WTC11 (cell line): ENCODE measurements at regions not wholly inside any gene's neighbourhood (a gene's known extent, or its start where the extent isn't known, plus 50 kb on each side); places are given as distances from the start of the nearest gene placed in this dataset.

ENCODE experiments used
- ATAC-seq: fragments of 200-7000 bp; cut with Tn5 transposase; 2 replicates; pipeline ENCODE4 v1.10.0; 2021; ENCODE audit warnings: mild to moderate bottlenecking, moderate library complexity
- CTCF ChIA-PET: fragments of 300-600 bp; sonication (Branson Sonifier 250); formaldehyde crosslinking; loops from one replicate; lab custom pipeline; 2021; ENCODE audit warnings: antibody characterized with exemption; lab: Charles Lee
- POLR2A ChIA-PET: fragments of 350-600 bp; sonication (Branson Sonifier 250); formaldehyde crosslinking; loops from one replicate; lab custom pipeline; 2021; ENCODE audit warnings: antibody characterized with exemption; lab: Charles Lee
- DNase-seq: peaks from one replicate; pipeline ENCODE4 v3.0.0; 2021; ENCODE audit warnings: low spot score
- H3K27ac Mint-ChIP-seq: 2 replicates; pipeline ENCODE4 v1.8.0; 2021; ENCODE audit warnings: mixed read lengths
- H3K27me3 Mint-ChIP-seq: 2 replicates; pipeline ENCODE4 v1.8.0; 2021; ENCODE audit warnings: low read depth, mild to moderate bottlenecking, moderate library complexity, mixed read lengths
- H3K36me3 Mint-ChIP-seq: 2 replicates; pipeline ENCODE4 v1.8.0; 2021; ENCODE audit warnings: mixed read lengths
- H3K4me1 Mint-ChIP-seq: 2 replicates; pipeline ENCODE4 v1.8.0; 2022; ENCODE audit warnings: mixed read lengths
- H3K4me3 Mint-ChIP-seq: 2 replicates; pipeline ENCODE4 v1.8.0; 2021; ENCODE audit warnings: mild to moderate bottlenecking, moderate library complexity, mixed read lengths
- H3K9me3 Mint-ChIP-seq: 2 replicates; pipeline ENCODE4 v1.8.0; 2021; ENCODE audit warnings: mixed read lengths
- AFF4 ChIP-seq: sonication (generic); formaldehyde crosslinking; IDR thresholded peaks from 2 replicates; pipeline ENCODE4 v1.8.1; 2023; ENCODE audit warnings: mild to moderate bottlenecking, missing genetic modification reagents, borderline replicate concordance
- ATF2 ChIP-seq: sonication (generic); formaldehyde crosslinking; IDR thresholded peaks from 2 replicates; pipeline ENCODE4 v1.8.1; 2022; ENCODE audit warnings: low read depth, missing genetic modification reagents, borderline replicate concordance
- CDX4 ChIP-seq: fragments of 250-450 bp; sonication (Bioruptor Pico); IDR thresholded peaks from 2 replicates; pipeline ENCODE4 v1.9.0; 2021; ENCODE audit warnings: moderate library complexity, mild to moderate bottlenecking, inconsistent platforms, borderline replicate concordance
- E2F4 ChIP-seq: sonication (generic); formaldehyde crosslinking; IDR thresholded peaks from 2 replicates; pipeline ENCODE4 v1.8.1; 2022; ENCODE audit warnings: low read depth, mild to moderate bottlenecking, moderate library complexity, missing genetic modification reagents, borderline replicate concordance
- ETV6 ChIP-seq: sonication (generic); formaldehyde crosslinking; IDR thresholded peaks from 2 replicates; pipeline ENCODE4 v1.8.1; 2022; ENCODE audit warnings: mild to moderate bottlenecking, missing genetic modification reagents
- GRHL2 ChIP-seq: fragments of 250-450 bp; sonication (Bioruptor Pico); IDR thresholded peaks from 2 replicates; pipeline ENCODE4 v1.8.0; 2022; ENCODE audit warnings: mild to moderate bottlenecking, moderate library complexity; ENCODE audit not compliant: insufficient replicate concordance, severe bottlenecking
- IRF1 ChIP-seq: sonication (generic); formaldehyde crosslinking; IDR thresholded peaks from 2 replicates; pipeline ENCODE4 v1.8.0; 2023; ENCODE audit warnings: missing genetic modification reagents
- IRF2 ChIP-seq: sonication (generic); formaldehyde crosslinking; IDR thresholded peaks from 2 replicates; pipeline ENCODE4 v1.8.0; 2022; ENCODE audit warnings: low read depth, missing genetic modification reagents, borderline replicate concordance
- JAZF1 ChIP-seq: fragments of 250-450 bp; sonication (Bioruptor Pico); IDR thresholded peaks from 2 replicates; pipeline ENCODE4 v1.9.0; 2021; ENCODE audit warnings: moderate library complexity, mild to moderate bottlenecking, inconsistent platforms
- JUN ChIP-seq: sonication (generic); formaldehyde crosslinking; IDR thresholded peaks from 2 replicates; pipeline ENCODE4 v1.8.0; 2023; ENCODE audit warnings: mild to moderate bottlenecking, missing genetic modification reagents
- NR1H2 ChIP-seq: sonication (generic); formaldehyde crosslinking; IDR thresholded peaks from 2 replicates; pipeline ENCODE4 v1.9.0; 2021; ENCODE audit warnings: mild to moderate bottlenecking, moderate library complexity, missing genetic modification reagents
- OVOL2 ChIP-seq: fragments of 250-450 bp; sonication (Bioruptor Pico); IDR thresholded peaks from 2 replicates; pipeline ENCODE4 v1.9.0; 2021; ENCODE audit warnings: mild to moderate bottlenecking, borderline replicate concordance
- TEAD1 ChIP-seq: sonication (generic); formaldehyde crosslinking; IDR thresholded peaks from 2 replicates; pipeline ENCODE4 v1.8.0; 2022; ENCODE audit warnings: mild to moderate bottlenecking, missing genetic modification reagents
- ZNF263 ChIP-seq: sonication (generic); formaldehyde crosslinking; IDR thresholded peaks from 2 replicates; pipeline ENCODE4 v1.8.1; 2022; ENCODE audit warnings: low read depth, mild to moderate bottlenecking, moderate library complexity, missing genetic modification reagents
- ZNF512 ChIP-seq: sonication (generic); formaldehyde crosslinking; IDR thresholded peaks from 2 replicates; pipeline ENCODE4 v1.8.1; 2022; ENCODE audit warnings: missing genetic modification reagents, borderline replicate concordance

- no peak for TF ChIP-seq ATF2 (CRISPR knock-in tag)
- no peak for TF ChIP-seq ZNF512 (CRISPR knock-in tag)
- TF ChIP-seq TEAD1 (CRISPR knock-in tag), result no peak
- TF ChIP-seq ETV6 (CRISPR knock-in tag), result no peak
- TF ChIP-seq ZNF263, result no peak
- no peak for TF ChIP-seq JUN (CRISPR knock-in tag)
- TF ChIP-seq, all 79 proteins: peak for 0
Measured at GRCh38 chr3:16051691-16052090, 122.8 kb upstream of the GALNT15 start (continued).

- DNase-seq, result no peak
- CTCF ChIA-PET, result interaction anchor here (2.2 kb wide), 1 partner anchor 125 kb away, joined by 13 read pairs; no protein-coding TSS in a partner anchor
- Mint-ChIP-seq H3K27ac (no peak overlapping the region), H3K4me1 (peaks cover 4% of the 10 kb centered on the region), H3K4me3 (no peak overlapping the region), H3K9me3 (no peaks in the 10 kb centered on the region), H3K27me3 (no peaks in the 10 kb centered on the region), H3K36me3 (no peaks in the 10 kb centered on the region)
- no peak for ATAC-seq
- TF ChIP-seq IRF2 (CRISPR knock-in tag) (no peak), OVOL2 (CRISPR knock-in tag) (no peak), AFF4 (no peak), CDX4 (CRISPR knock-in tag) (no peak), TEAD1 (CRISPR knock-in tag) (no peak), GRHL2 (no peak), E2F4 (CRISPR knock-in tag) (no peak), JAZF1 (CRISPR knock-in tag) (no peak), IRF1 (CRISPR knock-in tag) (no peak), NR1H2 (CRISPR knock-in tag) (no peak)
- POLR2A ChIA-PET, result no interaction called here
Measured at GRCh38 chr3:16052964-16053363, 121.5 kb upstream of the GALNT15 start.
